ENCODE measurements at regions not wholly inside any gene's neighbourhood (a gene's known extent, or its start where the extent isn't known, plus 50 kb on each side); places are given as distances from the start of the nearest gene placed in this dataset.

- Histone ChIP-seq H4K5ac (ENCODE audit: insufficient read length, low read depth, low read length) (no peak overlapping the region), H3K56ac (ENCODE audit: insufficient read length, low read depth, low read length) (no peak overlapping the region), H2BK12ac (ENCODE audit: insufficient read length, low read depth, low read length) (no peak overlapping the region), H2BK5ac (ENCODE audit: insufficient read length, low read length) (no peak overlapping the region), H3K4me1 (ENCODE audit: insufficient read depth, low read length) (no peaks in the 10 kb centered on the region), H3K23me2 (ENCODE audit: insufficient read length, low read depth, low read length, poor library complexity, severe bottlenecking) (no peaks in the 10 kb centered on the region), H2BK20ac (ENCODE audit: low read depth, low read length, poor library complexity, severe bottlenecking) (no peak overlapping the region), H4K91ac (ENCODE audit: insufficient read length, low read depth, low read length) (no peak overlapping the region), H3K18ac (ENCODE audit: insufficient read length, low read depth, low read length) (no peak overlapping the region), H2AFZ (ENCODE audit: low read length) (no peak overlapping the region), H3K27ac (ENCODE audit: insufficient read length, low read depth, low read length) (no peak overlapping the region), H3K4me2 (ENCODE audit: insufficient read depth, insufficient read length, low read length) (no peak overlapping the region), H3K4ac (ENCODE audit: low read depth, low read length) (no peak overlapping the region), H2AK5ac (ENCODE audit: insufficient read length, low read length) (no peak overlapping the region), H3K14ac (ENCODE audit: insufficient read depth, low read length) (no peak overlapping the region), H3K23ac (ENCODE audit: insufficient read length, low read depth, low read length) (no peak overlapping the region), H3K79me1 (ENCODE audit: insufficient read depth, low read depth, low read length, poor library complexity, severe bottlenecking) (no peaks in the 10 kb centered on the region), H3K9me3 (ENCODE audit: control insufficient read depth, low read depth, low read length) (no peaks in the 10 kb centered on the region), H3K27me3 (ENCODE audit: insufficient read depth, low read length) (no peaks in the 10 kb centered on the region), H3T11ph (ENCODE audit: low read length) (no peak overlapping the region), H3K79me2 (ENCODE audit: insufficient read depth, low read length) (no peaks in the 10 kb centered on the region), H4K8ac (replicated peaks; ENCODE audit: insufficient read length, low read depth, low read length) (no peak overlapping the region), H2BK15ac (ENCODE audit: low read depth, low read length) (no peak overlapping the region), H2BK120ac (ENCODE audit: low read depth, low read length, poor library complexity, severe bottlenecking) (no peak overlapping the region), H3K9ac (ENCODE audit: extremely low read depth, insufficient read length, low read length) (no peak overlapping the region), H4K20me1 (ENCODE audit: control insufficient read depth, insufficient read depth, insufficient read length) (no peaks in the 10 kb centered on the region)
- DNase-seq, result no peak
- H3K36me3 Mint-ChIP-seq (ENCODE audit: insufficient read depth in 1 of 3, low read depth in 3 of 3), result no peaks in the 10 kb centered on the region
- H3K9me3 Mint-ChIP-seq, result no peaks in the 10 kb centered on the region
- no peak overlapping the region for H3K27ac Mint-ChIP-seq
- H3K4me1 Mint-ChIP-seq, result no peaks in the 10 kb centered on the region
- no peaks in the 10 kb centered on the region for H3K27me3 Mint-ChIP-seq (ENCODE audit: low read depth)
- H3K4me3 Mint-ChIP-seq, result no peak overlapping the region
- no CpG with 5 or more reads among the region's 1 CpG for WGBS (ENCODE audit: extremely low coverage, insufficient read length, low lambda C conversion rate)
- TF ChIP-seq CTCF (conservative IDR thresholded peaks at IDR 0.05), result no peak
These were observed 431.1 kb upstream of the CDH2 start for GRCh38 chr18:28607991-28608390.
